ENCODE measurements at regions not wholly inside any gene's neighbourhood (a gene's known extent, or its start where the extent isn't known, plus 50 kb on each side); places are given as distances from the start of the nearest gene placed in this dataset.

DNA sequence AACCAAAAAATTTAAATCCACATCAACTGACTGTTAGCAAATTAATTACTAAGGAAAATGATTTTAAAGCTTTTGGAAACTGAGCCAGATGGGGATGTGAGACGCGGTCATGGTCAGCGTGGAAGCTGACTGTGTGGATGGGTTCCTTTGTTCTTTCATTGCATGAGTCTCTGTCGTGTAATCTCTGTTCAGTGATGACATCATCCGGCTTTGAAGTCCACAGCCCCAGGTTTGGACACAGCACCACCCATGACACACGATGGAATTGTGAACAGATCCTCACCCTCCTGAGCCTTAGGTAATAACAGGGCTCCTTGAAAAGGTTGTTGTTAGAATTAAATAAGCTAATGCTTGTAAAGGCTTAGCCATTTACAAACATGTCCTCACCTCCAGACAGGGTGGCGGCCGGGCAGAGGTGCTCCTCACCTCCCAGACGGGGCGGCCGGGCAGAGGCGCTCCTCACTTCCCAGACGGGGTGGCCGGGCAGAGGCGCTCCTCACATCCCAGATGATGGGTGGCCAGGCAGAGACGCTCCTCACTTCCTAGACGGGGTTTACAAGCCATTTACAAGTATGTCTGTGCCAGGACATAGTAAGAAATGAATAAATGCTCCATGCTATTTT, 677.3 kb downstream of the TBC1D22A start:
- no peak for DNase-seq (ENCODE audit: low read depth)

DNA sequence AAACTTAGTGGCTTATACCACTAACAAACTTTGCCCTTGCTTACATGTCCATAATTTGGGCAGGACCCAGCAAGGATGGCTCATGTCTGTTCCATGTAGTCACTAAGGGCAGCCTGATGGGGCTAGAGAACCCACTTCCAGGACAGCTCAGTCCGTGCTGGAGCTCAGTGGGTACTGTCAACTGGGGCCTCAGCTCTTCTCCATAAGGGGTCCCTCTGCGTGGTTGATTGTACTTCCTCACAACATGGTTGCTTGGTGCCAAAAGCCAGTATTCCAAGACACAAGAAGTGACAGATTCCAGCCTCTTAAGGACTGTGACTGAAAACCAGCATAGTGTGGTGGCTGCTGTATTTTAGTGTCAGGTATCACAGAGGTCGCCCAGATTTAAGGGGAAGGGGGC, 675.2 kb downstream of the TBC1D22A start:
- DNase-seq (ENCODE audit: low read depth), result no peak

DNA sequence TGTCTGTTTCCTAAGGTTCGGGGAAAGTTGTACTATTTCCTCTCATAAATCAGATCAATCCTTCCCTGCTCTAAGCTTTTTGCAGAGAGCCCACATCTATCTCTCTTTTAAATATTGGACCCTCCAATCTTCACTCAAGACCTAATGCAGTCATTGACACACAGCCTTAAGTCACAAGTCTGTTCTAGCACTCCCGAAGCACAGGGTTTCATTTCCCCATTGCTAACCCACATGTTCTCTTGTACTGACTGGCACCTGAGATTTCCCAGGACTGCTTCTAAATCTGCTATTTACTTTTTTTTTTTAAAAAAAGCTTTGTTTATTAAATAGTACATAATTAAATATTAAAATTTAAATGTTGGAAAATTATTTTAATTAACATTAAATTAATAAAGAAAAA, 674.7 kb downstream of the TBC1D22A start:
- no peak for DNase-seq (ENCODE audit: low read depth)

DNA sequence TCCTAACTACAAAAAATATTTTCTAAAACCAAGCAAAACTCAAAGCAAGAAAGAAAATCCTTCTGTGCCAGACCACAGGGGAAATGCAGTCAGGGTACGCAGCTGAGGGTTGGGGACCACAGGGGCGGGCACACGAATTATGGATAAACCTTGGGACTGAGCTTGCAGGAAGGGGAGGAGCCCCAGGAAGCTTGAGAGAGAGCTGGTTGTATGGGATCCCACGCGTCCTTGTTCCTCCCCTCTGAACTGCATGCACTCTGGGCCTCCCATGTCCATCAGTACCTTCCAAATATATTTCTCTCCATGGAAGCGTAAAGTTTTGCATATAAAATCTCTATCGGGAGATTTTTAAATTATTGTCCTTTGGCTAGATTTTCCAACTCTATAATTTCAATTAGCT, 673.4 kb downstream of the TBC1D22A start:
- no peak for DNase-seq (ENCODE audit: low read depth)

DNA sequence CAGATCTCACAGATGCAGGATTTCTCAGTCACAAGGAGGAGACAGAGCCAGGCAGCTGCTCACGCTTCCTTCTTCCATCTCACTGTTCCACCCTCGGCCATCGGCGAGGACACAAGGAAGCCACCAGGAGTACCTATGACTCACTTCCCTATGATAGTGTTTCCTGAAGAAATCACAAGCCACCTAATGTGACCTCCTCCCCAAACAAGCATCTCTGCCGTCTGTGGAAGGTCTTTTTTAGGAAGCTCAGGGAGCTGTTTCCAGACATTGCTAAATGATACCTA, 672.7 kb downstream of the TBC1D22A start:
- DNase-seq (ENCODE audit: low read depth), result no peak

DNA sequence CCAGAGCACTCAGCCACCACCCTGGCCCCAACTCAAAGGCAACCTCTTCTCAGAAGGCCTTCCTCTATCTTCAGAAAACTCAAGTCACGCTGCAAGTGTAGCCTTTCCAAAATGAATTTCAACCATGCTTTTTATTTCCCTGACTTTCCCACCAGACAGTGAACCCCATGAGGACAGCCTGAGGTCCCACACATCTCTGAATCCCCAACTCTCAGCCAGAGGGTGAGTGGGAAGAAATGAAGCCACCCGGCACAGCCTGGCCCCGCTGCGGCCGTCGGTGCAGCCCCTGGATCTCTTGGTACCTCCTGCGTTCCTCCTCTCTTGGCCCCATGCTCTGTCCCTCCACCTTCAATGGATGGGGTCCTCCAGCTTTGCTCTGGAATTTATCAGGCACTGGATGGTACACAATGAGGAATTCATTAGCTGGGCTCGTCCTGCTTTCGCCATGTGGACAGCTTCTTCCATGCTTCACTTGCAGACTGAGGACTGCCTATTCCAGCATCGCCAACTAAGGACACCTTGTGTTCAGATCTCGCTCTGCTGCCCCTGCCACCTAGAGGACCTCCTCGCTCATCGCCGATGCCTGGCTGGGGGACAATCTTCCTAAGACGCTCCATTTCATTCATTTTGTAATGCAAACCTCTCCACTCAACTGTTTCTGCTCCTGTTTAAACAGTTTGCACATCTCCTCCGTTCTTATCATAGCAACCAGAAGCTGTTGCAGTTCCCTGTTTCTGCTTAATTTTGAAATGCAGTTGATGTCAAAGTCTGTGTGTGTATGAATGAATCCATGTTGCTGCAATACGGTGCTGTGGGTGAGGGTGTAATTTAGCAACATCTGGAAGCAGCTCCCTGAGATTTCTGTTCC, 672.1 kb downstream of the TBC1D22A start:
- DNase-seq (ENCODE audit: low read depth), result no peak

DNA sequence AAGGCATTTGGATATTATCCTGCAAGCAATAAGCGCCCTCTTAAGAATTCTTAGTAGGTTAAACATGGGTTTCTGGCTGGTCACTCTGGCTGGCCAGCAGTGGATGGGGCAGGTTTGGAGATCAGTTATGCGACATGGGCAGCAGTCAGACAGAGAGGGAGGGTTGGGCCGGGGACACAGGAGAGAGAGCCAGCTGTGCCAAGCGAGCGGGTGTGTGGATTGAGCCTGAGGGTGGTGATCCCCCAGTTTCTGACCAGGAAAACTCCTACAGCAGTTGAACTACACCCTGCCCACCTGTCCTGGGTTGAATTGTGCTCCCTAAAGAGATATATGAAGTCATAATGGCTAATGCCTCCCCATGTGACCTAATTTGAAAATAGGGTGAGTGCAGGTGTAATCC, 671.2 kb downstream of the TBC1D22A start:
- no peak for DNase-seq (ENCODE audit: low read depth)

DNA sequence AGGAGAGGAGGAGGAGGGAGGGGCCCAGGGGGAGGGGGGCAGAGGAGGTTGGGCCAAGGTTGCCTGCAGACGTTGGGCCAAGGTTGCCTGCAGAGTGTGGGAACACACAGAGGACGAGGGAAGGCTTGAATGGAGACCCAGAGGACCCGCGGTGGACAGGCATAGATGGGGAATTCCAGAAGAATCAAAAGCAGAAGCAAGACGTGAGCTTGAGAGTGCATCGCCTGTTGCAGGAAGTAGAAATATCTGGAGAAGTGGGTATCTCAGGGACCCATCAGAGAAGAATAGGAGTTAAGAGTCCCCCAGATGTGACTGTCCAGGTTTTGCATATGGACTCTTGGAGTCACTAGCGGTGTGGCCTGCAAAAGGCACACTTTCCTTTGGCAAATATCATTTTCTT, 670.2 kb downstream of the TBC1D22A start:
- DNase-seq (ENCODE audit: low read depth), result no peak

DNA sequence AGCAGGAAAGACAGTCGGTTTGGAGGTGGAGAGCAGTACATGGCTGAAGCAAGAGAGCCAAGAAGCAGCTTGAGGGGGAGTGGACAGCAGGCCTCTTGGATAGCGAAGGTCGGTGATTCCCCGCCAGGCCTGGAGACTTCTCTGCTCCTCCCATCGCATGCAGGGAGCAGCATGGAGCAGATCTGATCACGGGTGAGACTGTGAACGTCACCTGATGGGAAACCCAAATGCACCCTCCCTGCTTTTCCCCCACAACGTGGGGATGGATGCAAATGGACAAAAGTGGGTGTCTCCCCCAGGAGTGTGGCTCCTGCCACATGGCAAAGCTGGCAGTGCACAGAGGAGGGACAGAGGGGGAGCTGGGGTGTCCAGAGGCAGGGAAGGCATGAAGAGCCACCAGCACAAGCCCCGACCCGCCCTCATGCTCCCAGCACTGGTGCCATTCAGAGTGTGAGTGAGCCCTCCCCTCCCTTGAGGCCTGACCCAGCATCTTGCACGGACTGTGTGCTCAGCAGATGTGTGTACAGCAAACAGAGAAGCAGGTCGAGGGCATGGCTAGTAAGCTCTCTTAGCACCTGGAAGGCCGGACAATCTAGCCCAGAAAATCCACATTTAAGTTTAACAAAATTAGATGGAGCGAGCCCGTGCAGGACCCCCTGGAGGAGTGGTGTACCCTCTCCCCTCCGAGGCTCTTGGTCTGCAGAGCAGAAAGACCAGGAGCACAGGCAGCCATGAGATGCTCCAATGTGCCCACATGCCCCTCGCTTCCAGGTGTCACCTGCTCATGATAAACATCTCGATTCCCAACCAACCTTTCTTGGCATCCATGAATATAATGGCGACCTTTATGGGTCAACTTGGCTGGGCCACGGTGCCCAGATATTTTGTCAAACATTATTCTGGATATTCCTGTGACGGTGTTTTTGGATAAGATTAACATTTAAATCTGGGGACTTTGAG, 661.7 kb downstream of the TBC1D22A start:
- DNase-seq (ENCODE audit: low read depth), result no peak

DNA sequence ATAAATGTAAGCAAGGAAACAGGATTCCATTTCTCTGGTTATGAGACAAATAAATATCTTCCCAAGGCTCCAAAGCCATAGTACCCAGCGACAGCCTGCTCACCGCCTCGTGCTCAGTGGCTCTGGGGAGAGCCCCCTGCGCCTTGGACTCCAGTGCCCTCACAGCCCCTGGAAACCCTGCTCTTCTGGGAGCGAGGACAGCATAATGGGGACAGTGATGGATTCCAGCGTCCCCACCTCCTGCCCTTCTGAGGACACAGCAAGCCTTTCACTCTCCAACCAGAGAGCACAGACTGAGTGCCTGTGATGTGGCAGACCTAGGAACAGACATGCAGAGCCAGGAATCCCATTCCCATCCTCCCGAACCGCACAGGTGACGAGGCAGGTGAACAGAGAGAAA, 660.8 kb downstream of the TBC1D22A start:
- DNase-seq (ENCODE audit: low read depth), result no peak

DNA sequence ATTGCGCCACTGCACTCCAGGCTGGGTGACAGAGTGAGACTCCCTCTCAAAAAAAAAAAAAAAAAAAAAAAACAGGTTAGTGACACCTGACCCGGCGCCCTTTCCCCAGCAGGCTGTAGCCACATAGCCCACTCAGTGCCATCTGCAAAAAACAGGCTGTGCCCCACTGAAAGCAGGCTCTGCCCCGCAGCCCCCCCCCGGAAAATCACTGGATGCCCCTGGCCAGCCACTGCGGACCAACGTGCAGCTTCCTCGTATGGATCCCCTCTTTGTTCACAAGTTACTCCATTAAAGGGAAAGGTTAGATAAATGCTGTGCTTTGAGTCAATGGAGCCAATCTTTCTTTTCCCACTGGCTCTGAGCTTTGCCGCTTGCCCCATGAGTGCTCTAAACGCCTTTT, 660.3 kb downstream of the TBC1D22A start:
- DNase-seq (ENCODE audit: low read depth), result no peak

DNA sequence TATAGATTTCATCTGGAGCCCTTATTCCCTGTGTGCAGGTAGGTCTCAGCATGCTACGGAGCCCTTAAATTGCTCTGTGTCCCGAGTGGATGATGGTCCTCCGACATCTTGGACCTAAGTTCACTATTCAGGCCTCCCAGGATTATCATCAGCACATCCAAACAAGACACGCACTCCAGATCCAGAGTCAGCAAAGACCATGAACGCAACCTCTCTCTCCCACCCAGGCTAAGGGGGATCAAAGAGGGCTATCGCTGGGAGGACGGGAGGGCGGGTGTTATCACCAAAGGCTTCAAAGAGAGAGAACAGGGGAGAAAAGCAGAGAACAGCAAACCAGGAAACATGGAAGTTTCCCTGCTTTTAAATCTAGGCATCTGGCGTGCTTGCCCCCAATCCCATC, 659.4 kb downstream of the TBC1D22A start:
- DNase-seq (ENCODE audit: low read depth), result no peak

DNA sequence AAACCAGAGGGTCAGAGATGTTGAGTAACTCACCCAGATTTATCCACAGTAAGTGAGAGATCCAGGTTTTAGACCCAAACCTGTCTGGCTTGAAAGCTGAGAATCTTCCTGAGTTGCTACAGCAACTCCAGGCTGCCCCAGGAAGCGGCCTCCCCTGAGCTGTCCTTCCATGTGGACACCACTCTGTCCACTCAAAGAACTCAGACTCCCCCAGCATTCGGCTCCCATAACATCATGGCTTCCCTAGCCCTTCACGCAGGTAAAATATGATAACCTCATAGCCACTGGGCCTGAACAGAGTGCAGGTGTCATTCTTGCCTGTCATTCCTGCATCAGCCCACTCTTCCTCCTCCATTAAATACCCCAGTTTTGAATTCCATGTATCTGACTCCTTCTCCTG, 657.8 kb downstream of the TBC1D22A start:
- no peak for DNase-seq (ENCODE audit: low read depth)

DNA sequence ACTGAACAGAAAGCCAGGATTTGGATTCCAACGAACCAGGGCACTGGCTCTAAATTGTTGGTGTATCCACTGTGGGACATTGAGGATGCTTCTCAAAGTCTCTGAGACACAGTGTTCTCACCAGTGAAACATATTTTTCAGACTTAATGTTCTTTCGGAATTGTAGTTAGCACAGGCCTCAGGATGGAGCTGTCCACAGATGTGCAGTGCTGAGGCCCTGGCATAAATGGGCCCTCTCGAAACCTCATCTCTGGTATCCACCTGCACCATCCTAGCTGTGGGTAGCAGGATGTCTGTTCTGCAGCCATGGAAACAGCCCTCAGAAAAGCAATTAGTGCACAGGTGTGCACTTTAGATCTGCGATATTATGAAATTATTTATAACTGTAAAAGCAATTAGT, 656.8 kb downstream of the TBC1D22A start:
- no peak for DNase-seq (ENCODE audit: low read depth)

DNA sequence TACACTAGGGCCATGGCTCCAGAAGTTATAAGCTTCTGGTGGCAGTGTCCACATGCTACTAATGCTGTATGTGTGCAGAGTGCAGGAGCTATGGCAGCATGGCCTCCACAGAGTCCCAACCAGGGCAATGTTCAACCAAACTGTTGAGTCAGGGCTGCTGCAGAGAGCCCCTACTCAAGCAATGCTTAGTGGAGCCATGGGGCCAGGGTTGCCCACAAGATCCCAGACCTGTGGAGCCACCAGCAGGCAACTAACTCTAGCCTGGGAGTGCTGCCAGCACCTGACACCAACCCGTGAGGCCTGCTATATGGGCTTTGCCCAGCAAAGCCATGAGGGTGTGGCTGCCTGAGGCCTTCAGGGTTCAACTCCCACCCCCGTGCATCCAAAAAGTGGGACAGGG, 655.2 kb downstream of the TBC1D22A start:
- DNase-seq (ENCODE audit: low read depth), result no peak

DNA sequence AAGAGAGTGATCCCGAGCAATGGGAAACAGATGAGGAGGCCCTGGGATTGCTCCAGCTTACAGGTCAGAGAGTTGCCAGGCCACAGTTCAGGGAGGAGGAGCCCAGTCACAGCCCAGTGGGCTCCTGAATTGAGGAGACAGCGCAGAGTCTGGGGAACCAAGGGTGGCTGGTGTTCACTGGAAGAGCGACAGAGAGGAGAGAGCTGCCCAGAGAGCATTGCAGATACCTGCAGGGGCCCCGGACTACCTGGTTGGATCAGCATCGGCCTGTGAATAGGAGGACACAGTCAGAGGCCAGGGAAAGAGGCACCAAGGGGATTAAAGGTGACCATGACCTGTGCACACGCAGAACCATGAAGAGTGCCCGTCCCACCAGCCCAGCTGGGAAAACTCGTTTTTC, 648.6 kb downstream of the TBC1D22A start:
- DNase-seq (ENCODE audit: low read depth), result no peak

DNA sequence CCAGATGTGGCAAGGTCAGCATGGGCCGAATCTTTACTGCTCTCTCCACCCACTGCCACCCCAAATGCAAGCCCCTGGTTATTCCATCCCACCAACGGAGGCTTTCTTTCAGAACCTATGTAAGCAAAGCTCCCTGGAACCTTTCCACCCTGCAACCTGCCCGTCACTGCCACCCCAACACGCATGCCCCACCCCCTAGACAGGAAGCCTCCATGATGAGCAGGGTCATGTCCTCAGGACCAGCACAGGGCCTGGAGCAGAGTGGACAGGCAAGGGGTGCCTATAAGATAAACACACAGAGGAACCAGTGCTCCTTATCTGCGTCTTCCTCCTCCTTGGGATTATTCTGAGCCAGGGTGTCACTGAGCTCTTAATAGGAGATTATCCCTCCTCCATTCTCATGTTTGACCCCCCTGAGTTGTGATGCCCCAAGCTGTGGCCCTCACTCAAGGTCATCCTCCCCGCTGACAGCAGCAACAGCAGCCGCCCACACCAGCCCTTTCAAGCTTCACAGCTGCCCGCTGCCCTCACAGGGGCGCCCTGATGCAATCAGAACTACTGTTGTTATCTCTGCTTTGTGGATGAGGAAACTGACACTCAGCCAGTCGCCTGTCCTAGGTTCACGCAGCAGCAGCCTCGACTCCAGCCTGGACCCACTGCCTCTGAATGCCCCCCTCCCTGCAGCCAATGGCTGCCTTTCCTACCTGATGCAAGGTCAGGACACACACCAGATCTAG, 647.3 kb downstream of the TBC1D22A start:
- no peak for DNase-seq (ENCODE audit: low read depth)

DNA sequence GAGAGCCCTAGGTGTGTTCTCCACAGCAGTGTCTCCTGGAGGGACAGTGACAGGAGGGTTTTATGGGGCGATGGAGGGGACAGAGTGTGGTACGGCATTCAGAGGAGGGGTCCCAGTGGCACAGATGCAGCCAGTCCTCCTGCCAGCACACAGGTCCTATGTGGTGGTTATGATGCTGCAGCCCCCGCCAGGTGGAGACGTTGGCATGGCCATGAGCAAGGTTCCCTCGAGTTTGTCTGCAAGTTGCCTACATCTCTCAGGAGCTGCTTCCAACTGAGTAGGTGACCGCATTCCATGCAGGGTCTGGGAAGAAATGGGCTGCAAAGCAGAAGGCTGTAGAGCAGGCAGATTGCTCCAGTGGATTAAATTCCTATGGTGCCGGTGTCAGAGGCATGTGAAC, 646.0 kb downstream of the TBC1D22A start:
- no peak for DNase-seq (ENCODE audit: low read depth)

DNA sequence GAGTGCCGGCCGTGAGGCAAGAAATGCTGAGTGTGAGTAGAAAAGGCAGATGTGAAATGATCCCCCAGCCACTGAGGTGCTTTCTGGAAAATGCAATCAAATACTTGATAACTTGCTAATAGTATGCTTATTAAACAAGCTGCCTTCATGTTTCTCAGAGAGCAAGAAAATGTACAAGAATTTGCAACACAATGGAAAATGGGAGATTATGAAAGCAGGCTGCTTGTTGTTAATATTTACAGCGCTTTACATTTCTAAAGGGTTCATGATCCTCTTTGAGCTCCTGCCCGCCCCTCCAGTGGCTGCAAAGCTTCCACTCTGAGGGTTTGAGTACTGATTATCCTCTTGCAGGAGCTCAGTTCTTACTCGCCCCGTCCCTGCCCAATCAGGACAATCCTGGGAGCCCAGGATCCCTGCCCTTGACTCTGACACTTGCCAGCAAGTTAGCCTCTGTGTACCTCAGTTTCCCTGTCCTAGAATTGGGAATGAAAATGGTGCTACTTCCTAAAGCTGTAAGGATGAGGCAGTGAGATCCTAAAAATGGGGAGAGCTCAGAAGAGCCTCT, 645.1 kb downstream of the TBC1D22A start:
- DNase-seq (ENCODE audit: low read depth), result no peak

DNA sequence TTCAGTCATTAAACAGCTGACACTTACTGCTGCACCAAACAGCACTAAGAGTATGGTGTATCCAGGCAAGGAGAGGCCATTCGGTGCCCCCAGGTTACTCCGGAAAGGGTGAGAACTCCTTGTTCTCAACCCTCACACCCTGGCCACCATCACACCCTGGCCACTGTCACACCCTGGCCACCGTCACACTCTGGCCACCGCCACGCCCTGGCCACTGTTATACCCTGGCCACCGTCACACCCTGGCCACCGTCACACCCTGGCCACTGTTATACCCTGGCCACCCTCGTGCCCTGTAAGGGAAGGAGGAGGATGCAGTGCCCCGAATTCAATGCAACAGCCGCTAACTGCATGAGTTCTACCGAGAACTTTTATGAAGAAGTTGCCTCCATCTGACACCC, 644.4 kb downstream of the TBC1D22A start:
- DNase-seq (ENCODE audit: low read depth), result no peak

DNA sequence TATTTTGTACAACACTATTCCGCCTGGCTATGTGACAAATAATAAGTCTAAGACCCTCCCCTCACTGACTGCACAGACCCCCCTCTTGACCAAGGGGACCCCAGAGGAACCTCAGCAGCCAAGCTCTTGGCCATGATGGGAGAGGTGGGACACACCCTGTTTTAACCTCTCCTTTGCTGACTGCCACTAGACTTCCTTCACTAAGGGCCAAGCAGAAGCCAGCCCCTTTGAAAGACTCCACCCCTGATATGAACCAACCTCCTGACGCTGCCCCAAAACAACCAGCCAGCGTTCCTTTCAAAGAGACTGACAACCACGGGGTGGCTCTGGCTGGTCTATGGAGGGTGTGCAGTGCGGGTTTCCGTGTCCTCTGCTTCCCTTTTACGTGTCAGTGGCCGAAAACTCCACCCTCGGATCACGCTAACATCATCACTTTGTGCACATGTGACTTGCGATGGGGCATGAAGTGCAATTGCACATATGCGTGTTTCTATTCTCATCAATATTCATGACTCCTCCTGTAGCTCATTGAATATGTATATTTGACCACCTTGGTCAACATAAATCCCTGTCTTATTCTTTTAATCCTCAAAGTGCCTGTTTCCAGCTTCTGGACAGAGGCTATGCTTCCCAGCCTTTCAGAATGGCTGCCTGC, 643.9 kb downstream of the TBC1D22A start:
- no peak for DNase-seq (ENCODE audit: low read depth)
